Hepatocyte (in vitro differentiated cells): ENCODE measurements at regions not wholly inside any gene's neighbourhood (a gene's known extent, or its start where the extent isn't known, plus 50 kb on each side); places are given as distances from the start of the nearest gene placed in this dataset.
"Not testable (repeated sequence)": the region's sequence is repeated elsewhere in the genome, so short reads cannot be mapped to it uniquely, and the experiment has no call there.

Experiments
- EZH2 ChIP-seq: fragments of 200-600 bp; sonication (generic); IDR thresholded peaks from 2 replicates; pipeline ENCODE4 v1.6.1; 2016; ENCODE audit warnings: antibody characterized with exemption, mild to moderate bottlenecking, borderline replicate concordance
- TF ChIP-seq, protein P1 (sequence below): fragments of 200-600 bp; sonication (generic); IDR thresholded peaks from 2 replicates; pipeline ENCODE4 v1.5.1; 2016; ENCODE audit warnings: antibody characterized with exemption, mild to moderate bottlenecking; ENCODE audit not compliant: poor library complexity

DNA sequence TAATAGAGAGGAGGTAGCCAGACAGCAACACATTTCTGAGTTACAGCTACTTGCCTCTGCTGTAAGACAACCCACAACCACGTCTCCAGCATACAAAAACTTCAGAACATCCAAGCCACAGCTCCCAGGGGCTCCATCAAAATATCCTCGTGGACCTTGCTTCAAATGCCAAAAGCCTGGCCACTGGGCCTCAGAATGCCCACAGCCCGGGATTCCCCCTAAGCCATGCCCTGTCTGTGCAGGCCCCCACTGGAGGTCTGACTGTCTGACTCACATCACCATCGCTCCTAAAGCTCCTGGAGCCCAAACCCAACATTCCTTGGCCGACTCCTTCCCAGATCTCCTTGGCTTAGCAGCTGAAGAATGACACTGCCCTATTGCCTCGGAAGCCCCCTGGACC lies 186.6 kb upstream of the MAGEB16 start:
- TF ChIP-seq, protein P1, sequence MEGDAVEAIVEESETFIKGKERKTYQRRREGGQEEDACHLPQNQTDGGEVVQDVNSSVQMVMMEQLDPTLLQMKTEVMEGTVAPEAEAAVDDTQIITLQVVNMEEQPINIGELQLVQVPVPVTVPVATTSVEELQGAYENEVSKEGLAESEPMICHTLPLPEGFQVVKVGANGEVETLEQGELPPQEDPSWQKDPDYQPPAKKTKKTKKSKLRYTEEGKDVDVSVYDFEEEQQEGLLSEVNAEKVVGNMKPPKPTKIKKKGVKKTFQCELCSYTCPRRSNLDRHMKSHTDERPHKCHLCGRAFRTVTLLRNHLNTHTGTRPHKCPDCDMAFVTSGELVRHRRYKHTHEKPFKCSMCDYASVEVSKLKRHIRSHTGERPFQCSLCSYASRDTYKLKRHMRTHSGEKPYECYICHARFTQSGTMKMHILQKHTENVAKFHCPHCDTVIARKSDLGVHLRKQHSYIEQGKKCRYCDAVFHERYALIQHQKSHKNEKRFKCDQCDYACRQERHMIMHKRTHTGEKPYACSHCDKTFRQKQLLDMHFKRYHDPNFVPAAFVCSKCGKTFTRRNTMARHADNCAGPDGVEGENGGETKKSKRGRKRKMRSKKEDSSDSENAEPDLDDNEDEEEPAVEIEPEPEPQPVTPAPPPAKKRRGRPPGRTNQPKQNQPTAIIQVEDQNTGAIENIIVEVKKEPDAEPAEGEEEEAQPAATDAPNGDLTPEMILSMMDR: not testable (repeated sequence)
- not testable (repeated sequence) for TF ChIP-seq EZH2
